HG02678 (cell line): ENCODE measurements at regions not wholly inside any gene's neighbourhood (a gene's known extent, or its start where the extent isn't known, plus 50 kb on each side); places are given as distances from the start of the nearest gene placed in this dataset.

ENCODE experiments used
- ATAC-seq: cut with Tn5 transposase; IDR thresholded peaks from one replicate; pipeline ENCODE4 v1.9.1; 2021; ENCODE audit warnings: mild to moderate bottlenecking, moderate library complexity; ENCODE audit not compliant: unreplicated experiment

DNA sequence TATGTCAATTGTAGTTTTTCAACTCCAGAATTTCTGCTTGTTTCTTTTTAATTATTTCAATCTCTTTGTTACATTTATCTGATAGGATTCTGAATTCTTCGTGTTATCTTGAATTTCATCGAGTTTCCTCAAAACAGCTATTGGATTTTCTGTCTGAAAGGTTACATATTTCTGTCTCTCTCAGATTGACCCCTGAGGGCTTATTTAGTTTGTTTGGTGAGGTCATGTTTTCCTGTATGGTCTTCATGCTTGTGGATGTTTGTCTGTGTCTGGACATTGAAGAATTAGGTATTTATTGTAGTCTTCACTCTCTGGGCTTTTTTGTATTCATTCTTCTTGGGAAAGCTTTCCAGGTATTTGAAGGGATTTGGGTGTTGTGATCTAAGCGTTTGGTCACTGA is 85.6 kb downstream of the SNAPC1 start:
- ATAC-seq, result no peak

DNA sequence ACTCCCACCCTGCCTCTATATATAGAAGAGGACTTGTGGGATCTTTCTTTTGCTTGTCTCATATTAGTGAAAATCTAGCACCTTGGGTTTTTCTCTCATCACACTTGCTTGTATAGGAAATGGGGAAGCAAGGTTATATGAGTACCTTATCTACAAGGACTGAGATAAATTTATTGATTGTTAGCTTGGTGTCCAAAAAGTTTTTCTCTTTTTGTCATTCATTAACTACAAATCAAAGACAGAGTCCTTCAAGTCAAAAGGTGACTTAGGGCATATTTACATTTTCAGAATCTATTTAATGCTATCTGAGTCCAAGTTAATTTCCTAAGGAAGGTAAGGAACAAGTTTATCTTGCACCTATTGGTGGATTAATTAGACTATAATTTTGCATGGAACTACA is 92.7 kb downstream of the SNAPC1 start:
- ATAC-seq, result no peak

DNA sequence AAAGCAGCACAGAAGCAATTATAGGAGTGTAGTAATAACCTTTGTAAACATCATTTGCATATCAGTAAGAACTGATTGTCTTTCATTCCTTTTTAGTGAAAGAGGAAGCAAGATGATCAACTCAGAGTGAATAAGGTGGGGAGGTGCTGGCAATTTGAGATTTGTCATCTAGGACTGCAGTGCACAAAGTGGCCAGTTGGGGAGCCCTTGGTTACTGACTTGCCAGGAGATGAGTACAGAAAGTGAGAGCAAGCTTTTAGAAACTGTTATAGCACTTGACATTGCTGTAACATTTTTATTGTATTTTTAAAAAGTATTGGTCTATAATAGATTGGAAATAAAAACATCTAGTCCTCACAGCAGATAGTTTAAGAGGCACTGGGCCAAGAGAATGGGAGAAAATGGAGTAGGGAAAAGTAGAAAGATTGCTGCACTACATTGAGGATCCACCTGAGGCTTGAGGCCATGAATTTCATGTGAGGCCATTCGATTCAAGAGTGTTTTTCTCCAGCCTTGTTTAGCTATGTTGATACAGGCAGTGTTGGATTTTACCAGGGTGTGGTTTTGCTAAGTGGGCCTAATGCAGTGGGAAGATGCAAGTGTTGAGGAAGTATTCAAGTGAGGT is 98.2 kb downstream of the SNAPC1 start:
- peak; percentile 96 for ATAC-seq

DNA sequence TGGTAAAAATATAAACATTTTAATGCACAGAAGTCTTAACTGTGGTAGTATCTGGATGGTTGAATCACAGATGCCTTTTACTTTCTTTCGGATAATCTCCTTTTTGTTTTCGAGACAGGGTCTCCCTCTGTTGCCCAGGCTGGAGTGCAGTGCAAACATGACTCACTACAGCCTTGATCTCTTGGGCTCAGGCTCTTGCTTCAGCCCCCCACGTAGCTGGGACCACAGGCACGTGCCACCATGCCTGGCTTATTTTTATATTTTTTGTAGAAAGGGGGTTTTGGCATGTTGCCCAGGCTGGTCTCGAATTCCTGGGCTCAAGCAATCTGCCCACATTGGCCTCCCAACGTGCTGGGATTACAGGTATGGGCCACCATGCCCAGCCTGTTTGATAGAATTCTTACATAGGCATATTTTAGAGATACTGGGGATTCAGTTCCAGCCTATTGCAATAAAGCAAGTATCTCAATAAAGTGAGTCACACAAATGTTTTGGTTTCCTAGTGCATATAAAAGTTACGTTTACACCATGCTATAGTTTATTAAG is 99.2 kb downstream of the SNAPC1 start:
- no peak for ATAC-seq

DNA sequence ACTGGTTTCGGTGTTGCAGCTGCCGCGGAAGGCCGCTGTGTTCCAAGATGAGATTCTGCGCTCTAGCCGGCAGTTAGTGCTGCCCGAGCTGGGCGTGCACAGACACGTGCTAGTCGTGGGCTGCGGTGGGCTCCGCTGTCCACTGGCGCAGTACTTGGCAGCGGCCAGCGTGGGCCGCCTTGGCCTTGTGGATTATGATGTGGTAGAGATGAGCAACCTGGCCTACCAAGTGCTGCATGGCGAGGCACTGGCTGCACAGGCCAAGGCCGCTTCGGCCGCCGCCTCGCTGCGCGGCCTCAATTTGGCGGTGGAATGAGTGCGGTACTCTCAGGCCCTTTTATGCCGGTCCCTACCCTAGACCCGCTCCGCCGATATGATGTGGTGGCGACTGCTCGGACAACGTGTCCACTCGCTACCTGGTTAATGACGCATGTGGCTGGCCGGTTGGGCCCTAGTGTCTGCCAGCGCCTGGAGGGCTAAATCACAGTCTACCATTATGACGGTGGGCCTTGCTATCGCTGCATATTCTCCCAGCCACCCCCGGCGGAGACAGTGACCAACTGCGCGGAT is 102.2 kb downstream of the SNAPC1 start:
- no peak for ATAC-seq

DNA sequence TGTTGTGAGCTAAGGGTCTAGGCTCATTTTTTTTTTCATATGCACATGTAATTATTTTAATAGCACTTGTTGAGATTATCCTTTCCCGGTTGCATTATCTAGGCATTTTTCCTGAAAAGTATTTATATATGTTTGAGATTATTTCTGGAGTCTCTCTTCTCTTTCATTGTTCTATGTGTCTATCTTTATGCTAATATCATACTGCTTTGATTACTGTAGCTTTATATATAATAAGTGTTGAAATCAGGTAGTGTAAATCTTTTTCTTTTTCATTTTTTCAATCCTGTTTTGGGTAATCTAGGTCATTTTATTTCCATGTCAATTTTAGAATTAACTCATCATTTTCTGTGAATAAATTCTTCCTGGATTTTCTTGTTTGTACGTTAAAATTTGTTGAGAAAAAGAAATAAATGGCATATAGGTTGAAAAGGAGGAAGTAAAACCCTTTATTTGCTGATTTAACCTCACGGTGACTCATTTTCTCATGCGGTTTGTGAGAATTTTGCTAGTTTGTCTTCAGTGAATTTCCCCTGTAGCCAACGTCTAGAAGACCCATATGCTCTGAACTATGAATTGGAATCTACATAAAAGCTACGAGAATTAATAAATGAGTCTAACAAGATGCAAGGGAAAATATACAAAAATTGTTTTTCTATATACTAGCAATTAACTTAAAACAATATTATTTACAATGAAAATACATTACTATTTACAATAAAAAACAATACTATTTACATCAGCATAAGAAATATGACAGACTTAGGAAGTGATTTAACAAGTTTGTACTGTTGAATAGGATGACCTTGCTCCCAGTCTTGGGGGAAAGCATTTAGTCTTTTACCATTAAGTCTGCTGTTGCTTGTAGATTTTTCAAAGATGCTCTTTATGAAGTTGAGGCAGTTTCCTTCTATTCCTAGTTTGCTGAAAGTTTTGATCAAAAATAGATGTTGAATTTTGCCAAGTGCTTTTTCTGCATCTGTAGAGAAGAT is 105.0 kb downstream of the SNAPC1 start:
- peak; percentile 94 for ATAC-seq

DNA sequence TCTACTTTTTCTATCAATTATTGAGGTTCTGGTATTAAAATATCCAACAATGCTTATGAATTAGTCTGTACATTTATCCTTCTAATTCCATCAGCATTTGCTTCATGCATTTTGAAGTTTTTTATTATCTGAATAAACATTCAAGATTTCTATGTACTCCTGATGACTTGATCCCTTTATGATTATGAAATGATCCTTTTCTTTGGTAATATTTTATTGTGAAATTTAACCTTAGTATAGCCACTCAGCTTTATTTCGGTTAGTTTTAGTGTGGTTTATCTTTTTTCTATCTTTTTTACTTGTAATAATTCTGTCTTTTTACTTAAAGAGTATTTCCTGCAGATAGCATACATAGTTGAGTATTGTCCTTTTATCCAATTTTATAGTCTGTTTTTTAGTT is 106.6 kb downstream of the SNAPC1 start:
- no peak for ATAC-seq

DNA sequence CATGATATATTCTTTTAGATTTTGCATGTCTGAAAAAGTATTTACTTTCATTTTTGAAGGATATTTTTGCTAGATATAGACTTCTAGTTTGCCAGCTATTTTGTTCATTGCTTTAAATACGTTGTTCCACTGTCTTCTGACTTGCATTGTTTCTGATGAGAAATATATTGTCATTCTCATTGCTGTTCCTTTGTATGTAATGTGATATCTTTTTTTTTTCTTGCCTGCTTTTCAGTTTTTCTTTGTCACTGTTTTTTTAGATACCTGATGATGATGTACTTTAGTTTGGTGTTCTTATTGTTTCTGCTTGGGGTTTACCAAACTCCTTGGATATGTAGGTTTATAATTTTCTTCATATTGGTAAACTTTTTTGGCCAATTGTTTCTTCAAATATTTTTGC is 107.9 kb downstream of the SNAPC1 start:
- ATAC-seq, result no peak

DNA sequence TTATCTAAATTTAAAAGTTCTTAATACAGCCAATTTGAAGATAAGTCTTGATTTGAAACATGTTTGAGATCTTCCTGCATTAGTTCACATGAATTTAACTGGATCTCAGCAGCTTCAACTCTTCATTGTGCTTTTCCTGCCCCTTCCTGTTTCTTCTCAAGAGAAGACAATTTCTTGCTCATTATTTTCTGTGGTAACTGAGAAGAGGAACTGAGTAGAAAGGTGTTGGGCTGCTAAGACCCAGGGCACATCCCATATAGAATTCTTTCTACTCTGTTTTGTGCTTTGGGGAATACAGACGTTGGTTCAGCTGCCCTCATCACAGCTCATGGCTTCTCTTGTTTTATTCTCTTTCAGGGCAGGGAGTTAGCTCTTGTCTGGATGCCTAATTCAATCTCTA is 110.2 kb downstream of the SNAPC1 start:
- ATAC-seq, result peak; percentile 92

DNA sequence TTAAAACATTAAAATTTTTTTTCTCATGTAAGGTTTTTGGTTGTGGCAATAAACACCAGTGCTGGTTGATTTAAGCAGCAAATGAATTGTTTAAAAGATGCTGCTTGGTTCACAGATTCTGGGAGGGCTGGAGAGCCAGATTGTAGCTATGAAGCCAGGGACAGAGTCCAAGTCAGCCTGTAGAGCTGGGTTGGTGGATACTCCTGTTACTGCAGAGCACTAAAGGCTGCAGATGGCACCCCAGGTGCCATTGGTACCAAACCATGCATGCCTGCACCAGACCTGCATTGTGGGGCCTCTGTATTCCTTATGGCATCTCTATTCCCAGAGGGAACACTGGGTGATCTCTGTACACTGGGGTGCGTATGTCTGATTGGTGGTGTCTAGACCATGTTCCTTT is 113.3 kb downstream of the SNAPC1 start:
- ATAC-seq, result no peak

DNA sequence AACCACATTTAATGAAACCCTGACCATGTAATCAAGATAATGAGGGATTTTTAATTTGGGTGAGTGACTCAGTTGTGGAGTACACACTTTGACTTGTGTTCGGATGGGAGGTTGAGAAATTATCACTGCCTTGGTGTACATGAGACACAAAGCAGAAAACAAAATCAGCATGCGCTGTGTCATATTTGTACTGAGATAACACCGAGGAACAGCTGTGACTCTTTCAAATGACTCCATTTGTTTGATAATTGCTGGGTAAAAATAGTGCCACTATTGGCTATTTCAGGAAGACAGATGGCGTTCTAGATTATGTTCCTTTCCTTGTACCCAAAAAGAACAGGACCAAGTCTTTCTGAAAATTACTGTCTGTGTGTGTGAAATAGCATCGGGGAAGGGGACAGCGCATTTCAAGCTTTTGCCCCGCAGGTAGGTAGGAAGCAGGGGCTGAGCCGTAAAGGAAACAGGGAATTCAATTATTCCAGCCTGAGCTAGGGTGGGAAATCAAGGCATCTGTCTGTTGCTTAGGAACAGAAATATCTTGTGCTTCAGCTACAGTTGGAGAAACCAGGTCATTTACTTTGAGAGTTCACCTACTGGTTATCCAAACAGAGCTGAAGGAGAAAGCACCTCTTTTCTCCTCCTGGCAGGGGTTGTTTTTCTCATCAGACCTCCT is 114.3 kb downstream of the SNAPC1 start:
- no peak for ATAC-seq

DNA sequence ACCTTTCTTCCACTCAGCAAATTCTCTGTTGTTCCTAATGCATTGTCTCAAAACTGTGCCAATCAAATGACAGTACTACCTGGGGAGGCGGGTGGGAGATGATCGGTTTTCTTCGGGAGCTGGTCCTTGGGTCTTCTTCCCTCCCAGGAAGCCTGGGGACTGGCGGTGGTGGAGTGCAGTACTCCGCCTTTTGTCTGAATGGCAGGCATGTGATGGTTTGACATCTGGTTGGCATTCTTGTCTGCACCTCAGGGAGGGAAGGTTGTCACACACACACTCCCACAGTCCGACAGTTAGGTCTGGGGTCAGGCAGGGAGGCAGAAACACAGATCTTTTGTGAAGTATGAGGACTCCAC is 114.8 kb downstream of the SNAPC1 start:
- ATAC-seq, result no peak

DNA sequence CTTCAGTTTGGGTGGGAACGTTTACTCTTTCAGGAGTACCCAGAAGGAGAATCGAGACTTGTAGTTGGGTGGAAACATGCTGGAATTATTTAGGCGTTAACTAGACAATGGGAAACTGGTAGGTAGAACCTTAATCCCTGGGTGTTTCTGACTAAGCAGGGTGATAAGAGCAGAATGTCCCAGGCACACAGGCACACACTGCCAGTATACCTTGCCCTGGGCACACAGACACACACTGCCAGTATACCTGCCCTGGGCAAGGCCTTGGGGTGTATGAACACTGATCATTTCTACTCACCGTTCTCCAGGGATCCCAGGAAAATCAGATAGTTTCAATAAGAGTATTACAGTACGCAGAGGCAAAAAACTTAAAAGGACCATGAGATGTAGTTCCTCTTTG is 115.5 kb downstream of the SNAPC1 start:
- ATAC-seq, result no peak

DNA sequence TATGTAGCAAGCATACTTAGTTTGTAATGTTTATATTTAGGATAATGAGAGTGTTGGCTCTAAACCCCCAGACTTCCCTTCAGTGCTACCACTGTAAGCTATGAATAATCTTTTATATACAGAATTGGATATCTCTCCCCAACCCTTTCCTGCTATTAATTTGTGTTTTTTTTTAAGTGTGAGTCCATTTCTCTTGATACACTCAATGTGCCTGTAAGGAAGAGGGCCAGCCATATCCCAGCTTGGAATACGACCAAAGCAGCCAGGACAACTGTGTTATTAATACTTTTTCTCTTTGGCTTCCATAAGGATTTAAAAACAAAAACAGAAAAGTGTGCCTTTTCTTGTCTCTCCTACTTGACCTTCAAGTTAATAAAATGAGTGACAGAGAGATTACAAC is 116.7 kb downstream of the SNAPC1 start:
- ATAC-seq, result no peak

DNA sequence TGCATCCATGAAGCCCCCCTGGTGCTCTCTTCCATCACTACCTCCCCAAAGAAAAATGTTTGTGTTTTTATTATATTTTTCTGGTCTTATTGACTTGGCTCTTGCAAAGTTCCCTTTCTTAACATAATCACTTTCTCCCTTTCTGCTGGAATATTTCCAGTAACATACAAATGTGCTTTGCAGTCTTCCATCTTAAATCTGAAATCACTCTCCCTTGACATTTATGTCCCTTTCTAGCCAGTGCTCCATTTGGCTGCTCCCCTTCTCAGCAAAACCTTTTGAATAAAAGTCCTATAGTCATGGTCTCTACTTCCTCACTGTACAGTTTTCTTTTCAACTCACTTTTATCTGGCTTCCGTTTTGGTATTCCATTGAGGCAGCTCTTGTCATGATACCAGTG is 118.8 kb downstream of the SNAPC1 start:
- no peak for ATAC-seq

DNA sequence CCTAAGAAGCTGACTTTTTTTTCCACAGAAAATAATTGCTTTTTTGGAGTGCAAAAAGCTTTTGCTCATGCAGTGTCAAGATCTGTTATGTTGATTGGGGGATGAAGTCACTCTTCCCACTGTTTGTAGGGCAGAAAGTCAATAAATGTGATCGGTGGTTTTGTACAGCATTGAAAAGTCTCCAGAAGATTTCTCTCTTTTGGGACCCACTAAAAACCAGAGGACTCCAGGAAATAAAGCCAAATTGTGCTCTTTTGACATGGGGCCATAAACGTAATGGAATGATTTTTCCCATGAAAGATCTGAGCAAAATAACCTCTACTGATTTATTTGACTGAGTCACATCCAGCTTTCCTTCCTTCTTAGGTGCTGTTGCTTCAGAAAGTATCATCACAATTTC is 122.5 kb downstream of the SNAPC1 start:
- no peak for ATAC-seq

DNA sequence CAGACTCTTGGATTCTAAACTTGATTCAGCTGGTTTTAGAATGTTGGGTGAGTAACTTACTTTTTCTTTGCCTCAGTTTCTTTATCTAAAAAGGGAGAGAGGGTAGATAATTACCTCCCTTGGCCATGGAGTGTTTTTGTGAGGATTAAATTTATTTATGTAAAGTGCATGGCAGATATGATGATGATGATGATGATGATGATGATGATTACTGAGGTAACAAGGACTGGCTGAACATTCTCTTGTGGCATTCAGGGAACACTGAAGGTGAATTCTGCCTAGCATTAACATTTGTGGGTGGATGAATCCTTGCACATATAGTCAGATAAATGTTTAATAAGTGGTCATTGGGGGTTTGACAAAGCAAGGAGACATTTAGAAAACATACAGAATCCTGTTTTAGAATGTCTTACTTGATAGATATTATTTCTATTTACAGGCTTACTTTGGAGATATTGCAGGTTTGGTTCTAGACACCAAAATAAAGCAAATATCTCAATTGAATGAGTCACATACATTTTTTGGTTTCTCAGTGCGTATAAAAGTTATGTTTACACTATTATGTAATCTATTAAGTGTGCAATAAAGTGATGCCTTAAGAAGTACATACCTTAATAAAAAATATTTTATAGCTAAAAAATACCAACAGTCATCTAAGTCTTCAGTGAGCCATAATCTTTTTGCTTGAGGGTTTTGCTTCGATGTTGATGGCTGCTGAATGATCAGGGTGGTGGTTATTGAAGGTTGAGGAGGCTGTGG is 123.2 kb downstream of the SNAPC1 start:
- no peak for ATAC-seq

DNA sequence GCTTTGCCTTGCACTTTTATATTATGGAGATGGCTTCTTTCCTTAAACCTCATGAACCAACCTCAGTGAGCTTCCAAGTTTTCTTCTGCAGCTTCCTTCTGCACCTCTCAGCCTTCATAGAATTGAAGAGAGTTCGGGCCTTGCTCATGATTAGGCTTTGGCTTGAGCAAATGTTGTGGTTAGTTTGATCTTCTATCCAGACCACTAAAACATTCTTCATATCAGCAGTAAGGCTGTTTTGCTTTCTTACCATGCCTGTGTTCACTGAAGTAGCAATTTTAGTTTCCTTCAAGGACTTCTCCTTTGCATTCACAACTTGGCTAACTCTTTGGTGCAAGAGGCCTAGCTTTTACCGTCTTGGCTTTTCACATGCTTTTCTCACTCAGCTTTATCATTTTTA is 125.4 kb downstream of the SNAPC1 start:
- ATAC-seq, result no peak

DNA sequence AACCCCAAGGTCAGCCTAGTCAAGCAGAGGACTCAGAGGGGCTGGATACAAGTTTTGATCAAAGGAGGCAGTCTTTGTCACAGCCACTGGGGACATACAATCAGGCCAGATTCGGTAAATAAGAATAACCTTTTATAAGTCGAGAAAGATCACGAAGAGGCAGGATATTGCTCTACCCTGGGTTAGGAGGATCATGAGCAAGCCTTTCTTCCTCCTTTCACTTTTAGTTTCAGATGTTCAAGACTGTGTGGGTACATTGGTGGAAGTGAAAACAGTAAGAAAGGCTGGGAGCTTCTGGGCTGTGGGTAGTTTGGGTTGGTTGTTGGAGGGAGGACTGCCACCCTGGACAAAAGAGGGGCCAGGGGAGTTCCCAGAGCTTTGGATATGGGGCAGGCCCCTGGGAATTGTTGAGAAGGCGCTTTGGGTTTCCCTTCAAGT is 127.7 kb downstream of the SNAPC1 start:
- peak; percentile 99 for ATAC-seq

DNA sequence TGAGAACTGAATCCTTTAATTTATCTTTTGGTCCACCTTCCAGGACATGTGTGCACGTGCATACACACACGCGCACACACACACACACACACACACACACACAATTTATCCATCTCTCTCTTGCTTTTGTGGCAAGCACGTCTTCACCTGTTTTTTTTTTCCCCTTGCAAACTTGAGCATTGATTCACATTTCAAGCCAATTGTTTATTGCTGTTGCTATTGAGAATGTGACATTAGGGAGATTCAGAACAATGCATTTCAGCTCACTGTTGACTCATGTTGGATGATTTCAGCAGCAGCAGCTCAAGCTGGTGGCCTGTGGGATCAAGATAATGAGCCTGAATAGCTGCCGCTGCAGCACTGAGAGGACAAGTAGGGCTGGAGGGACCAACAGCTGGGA is 128.9 kb downstream of the SNAPC1 start:
- no peak for ATAC-seq
